C4-2B (cell line): ENCODE measurements at regions not wholly inside any gene's neighbourhood (a gene's known extent, or its start where the extent isn't known, plus 50 kb on each side); places are given as distances from the start of the nearest gene placed in this dataset.

ENCODE experiments used
- CTCF ChIP-seq: fragments of 450-650 bp; conservative IDR thresholded peaks from 2 replicates; pipeline ENCODE4 v1.5.1; 2017; ENCODE audit warnings: mild to moderate bottlenecking
- ZFX ChIP-seq: fragments of 450-650 bp; IDR thresholded peaks from 2 replicates; pipeline ENCODE4 v1.6.1; 2017

DNA sequence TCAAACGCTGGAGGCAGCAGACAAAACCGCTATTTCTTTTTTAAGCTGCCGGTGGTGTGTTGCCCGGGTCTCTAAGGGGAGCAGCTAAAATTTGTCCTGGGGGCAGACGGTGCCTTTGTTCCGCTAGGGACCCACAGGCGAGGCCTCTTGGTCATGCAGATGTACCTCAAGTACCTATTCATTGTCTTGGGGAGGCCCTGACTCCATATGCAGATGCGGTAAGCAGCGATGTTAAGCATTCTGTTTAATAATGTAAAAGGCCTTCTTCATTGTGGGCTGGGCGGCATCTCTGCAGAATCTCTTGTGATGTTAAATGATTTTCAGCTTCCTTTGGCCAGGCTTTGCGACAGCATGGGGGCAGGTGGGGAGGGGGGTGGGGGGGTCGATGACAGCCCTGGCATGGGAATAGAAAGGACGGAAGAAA lies 98.9 kb upstream of the PJA1 start:
- TF ChIP-seq CTCF (no peak), ZFX (no peak)
